Fibroblast of the conjunctiva (primary cell): ENCODE measurements at regions not wholly inside any gene's neighbourhood (a gene's known extent, or its start where the extent isn't known, plus 50 kb on each side); places are given as distances from the start of the nearest gene placed in this dataset.
"Not testable (repeated sequence)": the region's sequence is repeated elsewhere in the genome, so short reads cannot be mapped to it uniquely, and the experiment has no call there.

Source experiments
- DNase-seq: peaks from one replicate; pipeline ENCODE4 v3.0.0-alpha.2; 2010; ENCODE audit warnings: low read depth

GRCh38 chr20:25864963-25865714 is 168.5 kb upstream of the ZNF337 start:
- DNase-seq = not testable (repeated sequence)

- DNase-seq = no peak
These were observed 167.8 kb upstream of the ZNF337 start for GRCh38 chr20:25864326-25864962.

GRCh38 chr20:25863536-25864325 is 167.1 kb upstream of the ZNF337 start:
- DNase-seq = no peak

- DNase-seq = peak; percentile 57
These were observed 166.4 kb upstream of the ZNF337 start for GRCh38 chr20:25862967-25863530.

- DNase-seq = no peak
These were observed 164.0 kb upstream of the ZNF337 start for GRCh38 chr20:25860531-25861150.

- DNase-seq = no peak
These were observed 163.2 kb upstream of the ZNF337 start for GRCh38 chr20:25859649-25860530.

GRCh38 chr20:25858495-25859425 is 162.1 kb upstream of the ZNF337 start:
- DNase-seq = no peak

- not testable (repeated sequence) for DNase-seq
These were observed 160.6 kb upstream of the ZNF337 start for GRCh38 chr20:25857091-25857788.

- no peak for DNase-seq
These were observed 159.7 kb upstream of the ZNF337 start for GRCh38 chr20:25856256-25856884.

GRCh38 chr20:25855451-25856156 is 159.0 kb upstream of the ZNF337 start:
- not testable (repeated sequence) for DNase-seq

GRCh38 chr20:25854666-25855065 is 158.0 kb upstream of the ZNF337 start:
- not testable (repeated sequence) for DNase-seq

GRCh38 chr20:25853718-25854388 is 157.2 kb upstream of the ZNF337 start:
- DNase-seq = peak; percentile 55

GRCh38 chr20:25852968-25853717 is 156.5 kb upstream of the ZNF337 start:
- not testable (repeated sequence) for DNase-seq

GRCh38 chr20:25850133-25850532 is 153.5 kb upstream of the ZNF337 start:
- DNase-seq = not testable (repeated sequence)

- DNase-seq = no peak
These were observed 151.6 kb upstream of the ZNF337 start for GRCh38 chr20:25848222-25848621.

- DNase-seq = not testable (repeated sequence)
These were observed 148.0 kb upstream of the ZNF337 start for GRCh38 chr20:25844640-25845039.

GRCh38 chr20:25813511-25813910 is 116.9 kb upstream of the ZNF337 start:
- DNase-seq = not testable (repeated sequence)
